SK-N-SH treated with all-trans-retinoic acid at 6 μM for 48 hours (cell line): ENCODE measurements at regions not wholly inside any gene's neighbourhood (a gene's known extent, or its start where the extent isn't known, plus 50 kb on each side); places are given as distances from the start of the nearest gene placed in this dataset.

Experiments
- ATAC-seq: fragments of 200-7000 bp; cut with Tn5 transposase; 3 replicates; pipeline ENCODE4 v1.9.1; 2020; ENCODE audit warnings: mild to moderate bottlenecking, moderate library complexity
- ARNTL ChIP-seq: fragments of 450-650 bp; formaldehyde crosslinking; IDR thresholded peaks from 2 replicates; pipeline ENCODE4 v1.5.0; 2020; ENCODE audit warnings: low read depth, mild to moderate bottlenecking, moderate library complexity, borderline replicate concordance
- BACH2 ChIP-seq: fragments of 250-450 bp; sonication (Bioruptor Pico); IDR thresholded peaks from 2 replicates; pipeline ENCODE4 v1.9.0; 2021; ENCODE audit warnings: mild to moderate bottlenecking, borderline replicate concordance
- CREB5 ChIP-seq: fragments of 250-450 bp; sonication (Bioruptor Pico); IDR thresholded peaks from 2 replicates; pipeline ENCODE4 v1.5.1; 2020; ENCODE audit warnings: low read depth, mild to moderate bottlenecking, moderate library complexity
- CSDC2 ChIP-seq: fragments of 250-450 bp; sonication (Bioruptor Pico); IDR thresholded peaks from 2 replicates; pipeline ENCODE4 v1.5.0; 2020; ENCODE audit warnings: mild to moderate bottlenecking, moderate library complexity
- CSRNP3 ChIP-seq: fragments of 250-450 bp; sonication (Bioruptor Pico); IDR thresholded peaks from 2 replicates; pipeline ENCODE4 v1.5.1; 2021; ENCODE audit warnings: mild to moderate bottlenecking, moderate library complexity
- ESRRG ChIP-seq: fragments of 250-450 bp; sonication (Bioruptor Pico); IDR thresholded peaks from 2 replicates; pipeline ENCODE4 v1.6.1; 2021; ENCODE audit warnings: mild to moderate bottlenecking
- GLIS3 ChIP-seq: fragments of 250-450 bp; sonication (Bioruptor Pico); IDR thresholded peaks from 2 replicates; pipeline ENCODE4 v1.5.0; 2020; ENCODE audit warnings: mild to moderate bottlenecking, moderate library complexity
- OSR1 ChIP-seq: fragments of 250-450 bp; sonication (Bioruptor Pico); IDR thresholded peaks from 2 replicates; pipeline ENCODE4 v1.8.0; 2022; ENCODE audit warnings: moderate library complexity, mild to moderate bottlenecking, inconsistent platforms
- PATZ1 ChIP-seq: fragments of 250-450 bp; sonication (Bioruptor Pico); IDR thresholded peaks from 2 replicates; pipeline ENCODE4 v1.8.0; 2020; ENCODE audit warnings: mild to moderate bottlenecking, moderate library complexity, borderline replicate concordance
- POU6F1 ChIP-seq: fragments of 250-450 bp; sonication (Bioruptor Pico); IDR thresholded peaks from 2 replicates; pipeline ENCODE4 v1.8.0; 2021; ENCODE audit warnings: low read depth, mild to moderate bottlenecking, moderate library complexity, borderline replicate concordance
- PPARA ChIP-seq: fragments of 250-450 bp; sonication (Bioruptor Pico); IDR thresholded peaks from 2 replicates; pipeline ENCODE4 v1.5.0; 2020; ENCODE audit warnings: mild to moderate bottlenecking, borderline replicate concordance
- RARB ChIP-seq: fragments of 250-450 bp; sonication (Bioruptor Pico); IDR thresholded peaks from 2 replicates; pipeline ENCODE4 v1.8.0; 2021; ENCODE audit warnings: mild to moderate bottlenecking, moderate library complexity
- SNAI2 ChIP-seq: fragments of 250-450 bp; sonication (Bioruptor Pico); IDR thresholded peaks from 2 replicates; pipeline ENCODE4 v1.5.0; 2020; ENCODE audit warnings: mild to moderate bottlenecking, moderate library complexity
- TCF4 ChIP-seq: fragments of 250-450 bp; sonication (Bioruptor Pico); IDR thresholded peaks from 2 replicates; pipeline ENCODE4 v1.8.0; 2021; ENCODE audit warnings: mild to moderate bottlenecking, moderate library complexity, borderline replicate concordance
- TOX ChIP-seq: fragments of 250-450 bp; sonication (Bioruptor Pico); IDR thresholded peaks from 2 replicates; pipeline ENCODE4 v1.8.0; 2021; ENCODE audit warnings: mild to moderate bottlenecking, moderate library complexity, borderline replicate concordance
- TSHZ2 ChIP-seq: fragments of 250-450 bp; sonication (Bioruptor Pico); IDR thresholded peaks from 2 replicates; pipeline ENCODE4 v1.5.0; 2020; ENCODE audit warnings: mild to moderate bottlenecking, moderate library complexity
- ZC3H10 ChIP-seq: fragments of 250-450 bp; sonication (Bioruptor Pico); IDR thresholded peaks from 2 replicates; pipeline ENCODE4 v1.5.1; 2021; ENCODE audit warnings: mild to moderate bottlenecking, moderate library complexity
- ZFP3 ChIP-seq: fragments of 250-450 bp; sonication (Bioruptor Pico); IDR thresholded peaks from 2 replicates; pipeline ENCODE4 v1.5.0; 2020; ENCODE audit warnings: mild to moderate bottlenecking, moderate library complexity
- ZFP30 ChIP-seq: fragments of 450-650 bp; formaldehyde crosslinking; IDR thresholded peaks from 2 replicates; pipeline ENCODE4 v1.5.0; 2022; ENCODE audit warnings: mild to moderate bottlenecking, moderate library complexity
- ZNF70 ChIP-seq: fragments of 450-650 bp; formaldehyde crosslinking; IDR thresholded peaks from 2 replicates; pipeline ENCODE4 v1.5.0; 2020; ENCODE audit warnings: mild to moderate bottlenecking, moderate library complexity
- ZNF8 ChIP-seq: fragments of 450-650 bp; formaldehyde crosslinking; IDR thresholded peaks from 2 replicates; pipeline ENCODE4 v1.5.0; 2020; ENCODE audit warnings: mild to moderate bottlenecking, moderate library complexity

GRCh38 chr1:117788014-117788413 lies 141.4 kb downstream of the GDAP2 start:
- ATAC-seq = no peak
- TF ChIP-seq TOX (no peak), CSDC2 (CRISPR knock-in tag) (no peak), OSR1 (CRISPR knock-in tag) (no peak), ZNF70 (CRISPR knock-in tag) (no peak), CSRNP3 (CRISPR knock-in tag) (no peak), ZFP3 (no peak), SNAI2 (CRISPR knock-in tag) (no peak), RARB (CRISPR knock-in tag) (no peak), ZFP30 (CRISPR knock-in tag) (no peak), BACH2 (no peak), ZC3H10 (CRISPR knock-in tag) (no peak), ZNF8 (CRISPR knock-in tag) (no peak), CREB5 (CRISPR knock-in tag) (no peak), PPARA (CRISPR knock-in tag) (no peak), POU6F1 (CRISPR knock-in tag) (no peak), PATZ1 (CRISPR knock-in tag) (no peak), TSHZ2 (CRISPR knock-in tag) (no peak), ARNTL (no peak)

GRCh38 chr1:117793413-117793812 lies 136.0 kb downstream of the GDAP2 start:
- no peak for TF ChIP-seq CSDC2 (CRISPR knock-in tag)
- no peak for TF ChIP-seq ZFP3
- TF ChIP-seq ZC3H10 (CRISPR knock-in tag) = no peak
- TF ChIP-seq SNAI2 (CRISPR knock-in tag) = no peak
- no peak for TF ChIP-seq TOX
- no peak for TF ChIP-seq OSR1 (CRISPR knock-in tag)
- no peak for TF ChIP-seq ZNF8 (CRISPR knock-in tag)
- TF ChIP-seq ESRRG (CRISPR knock-in tag) = no peak
- TF ChIP-seq PPARA (CRISPR knock-in tag) = no peak
- TF ChIP-seq ARNTL = no peak
- TF ChIP-seq TCF4 (CRISPR knock-in tag) = no peak
- ATAC-seq = no peak

- ATAC-seq = peak; percentile 37; the same call in 1 of the 3 replicates
- TF ChIP-seq ZFP30 (CRISPR knock-in tag) = no peak
- no peak for TF ChIP-seq ZFP3
- no peak for TF ChIP-seq CSRNP3 (CRISPR knock-in tag)
- TF ChIP-seq SNAI2 (CRISPR knock-in tag) = no peak
- no peak for TF ChIP-seq RARB (CRISPR knock-in tag)
- no peak for TF ChIP-seq ZNF70 (CRISPR knock-in tag)
- no peak for TF ChIP-seq ESRRG (CRISPR knock-in tag)
- no peak for TF ChIP-seq TSHZ2 (CRISPR knock-in tag)
- no peak for TF ChIP-seq GLIS3 (CRISPR knock-in tag)
- TF ChIP-seq CSDC2 (CRISPR knock-in tag) = no peak
- no peak for TF ChIP-seq PATZ1 (CRISPR knock-in tag)
- no peak for TF ChIP-seq PPARA (CRISPR knock-in tag)
- TF ChIP-seq BACH2 = no peak
Observed at GRCh38 chr1:117794073-117794472, 135.3 kb downstream of the GDAP2 start.
